ENCODE measurements at regions not wholly inside any gene's neighbourhood (a gene's known extent, or its start where the extent isn't known, plus 50 kb on each side); places are given as distances from the start of the nearest gene placed in this dataset.

- TF ChIP-seq CEBPB (IDR thresholded peaks at IDR 0.05): no peak
- TF ChIP-seq CREB1 (IDR thresholded peaks at IDR 0.05; ENCODE audit: low read depth): no peak
- TF ChIP-seq TEAD4 (IDR thresholded peaks at IDR 0.05): no peak
- no peak for TF ChIP-seq EP300 (IDR thresholded peaks at IDR 0.05; ENCODE audit: borderline replicate concordance)
- TF ChIP-seq EGR1 (IDR thresholded peaks at IDR 0.05): no peak
- no peak for TF ChIP-seq TAF1 (IDR thresholded peaks at IDR 0.05; ENCODE audit: low read depth)
- no peak for TF ChIP-seq FOXM1 (IDR thresholded peaks at IDR 0.05; ENCODE audit: borderline replicate concordance, low read depth)
- no peak for TF ChIP-seq REST (IDR thresholded peaks at IDR 0.05; ENCODE audit: low read depth)
Observed at GRCh38 chr17:34076743-34077631, 178.1 kb upstream of the CCL2 start.

- TF ChIP-seq CREB1 (IDR thresholded peaks at IDR 0.05; ENCODE audit: low read depth) (no peak), ZBTB7A (IDR thresholded peaks at IDR 0.05; ENCODE audit: low read depth) (no peak), CEBPB (IDR thresholded peaks at IDR 0.05) (no peak), RAD21 (IDR thresholded peaks at IDR 0.05; ENCODE audit: low read depth) (no peak), TCF12 (IDR thresholded peaks at IDR 0.05; ENCODE audit: low read depth) (no peak), MAX (IDR thresholded peaks at IDR 0.05) (no peak), NFIC (IDR thresholded peaks at IDR 0.05) (no peak), USF1 (IDR thresholded peaks at IDR 0.05) (no peak), TEAD4 (IDR thresholded peaks at IDR 0.05) (no peak), YY1 (IDR thresholded peaks at IDR 0.05; ENCODE audit: low read depth) (no peak), REST (IDR thresholded peaks at IDR 0.05; ENCODE audit: low read depth) (no peak), EP300 (IDR thresholded peaks at IDR 0.05; ENCODE audit: borderline replicate concordance) (no peak), TAF1 (IDR thresholded peaks at IDR 0.05; ENCODE audit: low read depth) (no peak), FOXM1 (IDR thresholded peaks at IDR 0.05; ENCODE audit: borderline replicate concordance, low read depth) (no peak), EGR1 (IDR thresholded peaks at IDR 0.05) (no peak)
Observed at GRCh38 chr17:34081269-34081668, 173.8 kb upstream of the CCL2 start.

- no peak for TF ChIP-seq CREB1 (IDR thresholded peaks at IDR 0.05; ENCODE audit: low read depth)
- TF ChIP-seq YY1 (IDR thresholded peaks at IDR 0.05; ENCODE audit: low read depth): no peak
- TF ChIP-seq NFIC (IDR thresholded peaks at IDR 0.05): no peak
- no peak for TF ChIP-seq FOXM1 (IDR thresholded peaks at IDR 0.05; ENCODE audit: borderline replicate concordance, low read depth)
- TF ChIP-seq CEBPB (IDR thresholded peaks at IDR 0.05): no peak
- TF ChIP-seq MAX (IDR thresholded peaks at IDR 0.05): no peak
- TF ChIP-seq TAF1 (IDR thresholded peaks at IDR 0.05; ENCODE audit: low read depth): no peak
- TF ChIP-seq REST (IDR thresholded peaks at IDR 0.05; ENCODE audit: low read depth): no peak
- no peak for TF ChIP-seq ZBTB7A (IDR thresholded peaks at IDR 0.05; ENCODE audit: low read depth)
Observed at GRCh38 chr17:34082404-34082803, 172.7 kb upstream of the CCL2 start.

- peak; percentile 76 for TF ChIP-seq REST (IDR thresholded peaks at IDR 0.05; ENCODE audit: low read depth)
Observed at GRCh38 chr17:34089042-34089441, 166.0 kb upstream of the CCL2 start.

All from Ishikawa (cell line).